Stomach (tissue), 4 donors: ENCODE measurements at regions not wholly inside any gene's neighbourhood (a gene's known extent, or its start where the extent isn't known, plus 50 kb on each side); places are given as distances from the start of the nearest gene placed in this dataset.

Experiments used
- CTCF ChIP-seq, 7 experiments: fragments of 450-650 bp in 4 of 7; fragments of 200-600 bp in 3 of 7; sonication (generic) in 3 of 7; IDR thresholded peaks; one replicate each; pipeline ENCODE4 v1.5.1; 2016 to 2019; ENCODE audit warnings: antibody characterized with exemption in 7 of 7, control low read depth in 2 of 7, mild to moderate bottlenecking in 1 of 7
- EP300 ChIP-seq: sonication (generic); formaldehyde crosslinking; IDR thresholded peaks from one replicate; pipeline ENCODE4 v1.6.1; 2017; ENCODE audit warnings: antibody characterized with exemption
- POLR2A ChIP-seq, 4 donors: fragments of 450-650 bp; IDR thresholded peaks; one replicate each; pipeline ENCODE4 v1.6.1; 2016; ENCODE audit warnings: antibody characterized with exemption in 4 of 4, control low read depth in 2 of 4, mild to moderate bottlenecking in 1 of 4, moderate library complexity in 1 of 4
- POLR2AphosphoS5 ChIP-seq, 3 donors: sonication (generic); formaldehyde crosslinking; IDR thresholded peaks; one replicate each; pipeline ENCODE4 v1.6.1; 2016; ENCODE audit warnings: antibody characterized with exemption in 3 of 3

GRCh38 chr2:65742977-65743376 lies 310.6 kb upstream of the SPRED2 start:
- TF ChIP-seq CTCF (IDR thresholded peaks at IDR 0.05) (no peak), POLR2A (IDR thresholded peaks at IDR 0.05) (no peak), POLR2AphosphoS5 (IDR thresholded peaks at IDR 0.05) (no peak), EP300 (no peak)
